ENCODE measurements at regions not wholly inside any gene's neighbourhood (a gene's known extent, or its start where the extent isn't known, plus 50 kb on each side); places are given as distances from the start of the nearest gene placed in this dataset.

- TF ChIP-seq CTCF (optimal IDR thresholded peaks at IDR 0.05 in 1 of 3, IDR thresholded peaks at IDR 0.05 in 1 of 3, conservative IDR thresholded peaks at IDR 0.05 in 1 of 3; ENCODE audit: extremely low read depth in 1 of 3, insufficient read depth in 2 of 3, low read length in 3 of 3), result no peak
- no peak for TF ChIP-seq EZH2 (IDR thresholded peaks at IDR 0.05; ENCODE audit: low read length)
Measured at GRCh38 chr5:72634444-72634843, 127.2 kb upstream of the ZNF366 start.
